M059J (cell line): ENCODE measurements at regions not wholly inside any gene's neighbourhood (a gene's known extent, or its start where the extent isn't known, plus 50 kb on each side); places are given as distances from the start of the nearest gene placed in this dataset.
A peak's percentile ranks its signal among the peaks of the same experiment; 100 is the strongest.

ENCODE experiments used
- DNase-seq: peaks from one replicate; pipeline ENCODE4 v3.0.0-alpha.2; 2012; ENCODE audit warnings: low read depth

- no peak for DNase-seq
These were observed 206.8 kb upstream of the SP4 start for GRCh38 chr7:21221130-21221529.

GRCh38 chr7:21238400-21239116 is 189.3 kb upstream of the SP4 start:
- no peak for DNase-seq

DNA sequence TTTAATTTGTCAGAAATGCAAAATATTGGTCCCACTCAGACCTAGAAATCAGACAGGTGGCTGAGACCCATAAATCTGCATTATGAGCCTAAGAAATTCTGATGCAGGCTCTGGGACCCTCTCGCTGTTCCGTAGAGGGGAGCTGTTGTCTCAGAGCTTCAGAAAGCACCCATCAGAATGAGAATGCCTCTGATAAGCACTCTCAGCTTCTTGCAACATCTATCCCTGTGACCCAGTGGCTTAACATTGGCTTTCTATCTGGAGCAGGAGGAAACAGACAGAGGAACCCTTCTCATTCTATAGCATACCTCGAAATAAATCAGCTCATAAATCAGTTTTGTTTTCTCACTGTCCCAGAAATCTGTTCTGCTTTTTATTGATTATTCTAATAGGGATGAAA is 184.6 kb upstream of the SP4 start:
- DNase-seq, result no peak

DNA sequence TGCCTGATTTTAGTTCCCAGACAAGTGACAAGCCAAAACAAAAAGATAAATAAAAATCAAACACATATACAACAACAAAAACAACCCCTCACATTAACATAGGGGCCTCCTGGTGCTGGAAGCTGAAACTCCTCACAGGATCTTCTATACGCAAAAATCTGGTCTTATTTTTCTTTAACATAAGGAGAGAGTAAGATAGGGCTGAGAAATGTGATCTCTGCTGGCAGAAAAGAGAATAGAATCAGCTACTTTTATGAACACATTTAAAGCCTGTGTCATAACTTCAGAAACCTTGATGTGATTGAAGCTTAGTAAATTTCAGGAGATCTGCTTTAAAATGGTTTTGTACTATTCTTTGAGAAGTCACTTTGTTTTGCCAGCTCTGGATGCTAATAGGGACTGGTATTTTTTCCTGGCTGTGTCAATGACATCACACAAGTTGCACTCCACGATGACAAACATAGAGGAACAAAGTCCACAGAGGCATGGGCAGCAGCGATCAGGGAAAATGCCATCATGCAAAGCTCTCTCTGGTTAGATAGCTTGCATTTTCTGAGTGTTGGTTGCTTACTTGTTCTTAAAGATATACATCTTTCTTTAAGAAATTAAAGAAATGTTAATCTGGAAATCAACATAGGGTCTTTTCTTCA is 176.6 kb upstream of the SP4 start:
- no peak for DNase-seq

DNA sequence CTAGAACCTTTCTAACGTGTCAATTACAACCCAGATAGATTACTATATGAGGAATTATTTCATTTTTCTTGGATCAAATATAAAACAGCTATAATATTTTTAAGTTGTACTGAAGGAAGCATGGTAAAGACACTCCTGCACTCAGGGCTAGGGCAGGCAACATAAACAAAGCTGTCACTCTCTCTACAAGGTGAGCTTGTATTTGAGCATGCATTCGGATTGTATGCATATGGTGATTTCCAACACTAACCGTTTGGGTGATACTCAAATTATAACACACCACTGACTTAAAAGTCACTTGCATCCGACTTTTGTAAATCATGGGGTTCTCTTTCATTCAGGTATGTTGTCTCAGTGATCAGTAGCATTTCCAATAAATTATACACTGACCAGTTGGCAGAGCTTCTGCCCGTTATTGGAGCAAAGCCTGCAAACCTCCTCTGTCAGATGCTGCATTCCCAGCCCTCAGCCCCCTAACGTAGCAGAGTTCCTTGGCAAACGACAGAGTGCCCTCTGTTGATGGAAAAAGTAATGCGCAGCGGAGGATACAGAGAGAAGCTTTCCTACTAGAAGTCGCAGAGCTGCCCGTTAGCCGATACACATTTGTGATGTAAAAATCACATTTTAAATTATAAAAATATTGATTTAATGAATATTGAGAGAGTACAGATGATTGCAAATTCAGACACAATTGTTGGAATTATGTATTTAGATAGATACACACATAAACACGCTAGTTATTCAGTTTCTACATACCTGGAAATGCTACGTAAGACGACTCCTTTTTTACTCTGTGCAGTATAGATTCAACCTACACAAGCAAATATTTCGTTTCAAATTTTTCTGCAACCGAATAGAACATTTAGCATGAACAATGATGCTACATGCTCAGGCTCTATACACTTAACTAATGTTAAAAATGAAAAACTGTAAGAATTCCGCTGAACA is 173.9 kb upstream of the SP4 start:
- peak; percentile 39 for DNase-seq

GRCh38 chr7:21256310-21256877 is 171.5 kb upstream of the SP4 start:
- DNase-seq, result peak; percentile 41

- DNase-seq, result no peak
These were observed 166.9 kb upstream of the SP4 start for GRCh38 chr7:21260939-21261338.

GRCh38 chr7:21261627-21262594 is 166.0 kb upstream of the SP4 start:
- peak; percentile 17 for DNase-seq

DNA sequence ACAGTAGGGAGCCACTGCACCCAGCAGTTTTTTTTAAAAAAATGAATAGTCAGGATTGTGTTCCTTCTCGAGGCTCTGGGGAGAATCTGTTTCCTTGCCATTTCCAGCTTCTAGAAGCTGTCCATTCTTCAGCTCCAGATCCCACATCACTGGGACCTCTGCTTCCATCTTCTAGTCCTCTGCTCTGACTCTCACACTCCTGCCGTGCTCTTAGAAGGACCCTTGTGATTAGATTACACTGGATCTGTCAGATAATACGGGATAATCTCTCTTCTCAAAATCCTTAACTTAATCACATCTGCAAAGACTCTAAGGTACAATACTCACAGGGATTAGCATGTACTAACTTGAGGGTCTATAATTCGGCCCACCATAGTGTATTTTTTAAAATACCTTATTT is 158.9 kb upstream of the SP4 start:
- DNase-seq, result no peak

DNA sequence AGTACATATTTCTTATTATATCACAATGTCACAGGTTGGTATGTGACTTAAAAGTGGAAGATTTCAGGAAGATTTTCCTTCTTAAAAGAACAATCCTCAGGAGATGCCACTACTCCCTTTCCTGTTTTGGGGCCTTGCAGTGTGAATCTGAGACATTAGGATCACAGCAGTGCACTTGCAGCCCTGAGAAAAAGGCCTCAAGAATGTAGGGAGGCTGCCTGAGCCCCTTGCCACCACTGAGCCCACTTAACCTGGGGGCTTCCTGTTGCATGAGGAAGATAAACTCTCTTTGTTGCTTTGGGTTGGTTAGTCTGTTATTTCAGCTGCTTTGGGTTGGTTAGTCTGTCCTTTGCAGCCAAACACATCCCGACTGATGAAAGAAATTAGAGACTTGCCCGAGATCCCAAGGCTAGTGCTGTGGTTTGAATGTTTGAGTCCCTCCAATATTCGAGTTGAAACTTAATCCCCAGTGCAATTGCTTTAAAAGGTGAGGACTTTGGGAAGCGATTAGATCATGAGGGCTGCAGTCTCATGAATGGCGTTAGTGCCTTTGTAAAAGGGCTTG is 151.3 kb upstream of the SP4 start:
- DNase-seq, result no peak

- DNase-seq, result no peak
These were observed 148.9 kb upstream of the SP4 start for GRCh38 chr7:21278944-21279343.

GRCh38 chr7:21281193-21281592 is 146.7 kb upstream of the SP4 start:
- DNase-seq, result no peak

- peak; percentile 3 for DNase-seq
These were observed 134.1 kb upstream of the SP4 start for GRCh38 chr7:21293771-21294170.

- DNase-seq, result no peak
These were observed 128.1 kb upstream of the SP4 start for GRCh38 chr7:21299766-21300165.

- DNase-seq, result no peak
These were observed 127.2 kb upstream of the SP4 start for GRCh38 chr7:21300692-21301091.

DNA sequence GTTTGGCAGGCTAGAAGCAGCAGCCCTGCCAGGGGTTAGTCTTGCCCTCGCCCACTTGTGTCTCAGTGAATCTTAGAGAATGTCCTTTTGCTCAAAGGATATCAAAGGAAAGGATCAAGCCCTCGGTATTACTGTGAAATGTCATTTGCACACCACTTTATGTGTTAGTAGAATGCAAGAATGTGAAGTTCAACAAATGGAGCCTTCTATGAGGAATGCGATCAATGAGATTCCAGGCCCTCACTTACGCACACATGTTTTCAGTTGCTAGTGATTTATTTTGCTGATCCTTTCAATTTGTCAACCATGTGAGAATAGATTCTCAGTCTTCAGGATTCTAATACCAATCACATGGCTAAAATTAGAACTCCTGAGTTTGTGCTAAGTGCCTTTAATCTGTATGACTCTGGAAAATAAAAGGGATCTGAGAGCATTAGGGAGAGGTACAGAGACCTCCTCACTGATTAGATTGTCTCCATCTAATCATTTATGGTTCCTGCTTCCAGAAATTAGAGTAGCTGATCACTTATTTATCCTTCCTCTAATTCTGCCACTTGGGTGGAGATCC is 123.0 kb upstream of the SP4 start:
- no peak for DNase-seq

DNA sequence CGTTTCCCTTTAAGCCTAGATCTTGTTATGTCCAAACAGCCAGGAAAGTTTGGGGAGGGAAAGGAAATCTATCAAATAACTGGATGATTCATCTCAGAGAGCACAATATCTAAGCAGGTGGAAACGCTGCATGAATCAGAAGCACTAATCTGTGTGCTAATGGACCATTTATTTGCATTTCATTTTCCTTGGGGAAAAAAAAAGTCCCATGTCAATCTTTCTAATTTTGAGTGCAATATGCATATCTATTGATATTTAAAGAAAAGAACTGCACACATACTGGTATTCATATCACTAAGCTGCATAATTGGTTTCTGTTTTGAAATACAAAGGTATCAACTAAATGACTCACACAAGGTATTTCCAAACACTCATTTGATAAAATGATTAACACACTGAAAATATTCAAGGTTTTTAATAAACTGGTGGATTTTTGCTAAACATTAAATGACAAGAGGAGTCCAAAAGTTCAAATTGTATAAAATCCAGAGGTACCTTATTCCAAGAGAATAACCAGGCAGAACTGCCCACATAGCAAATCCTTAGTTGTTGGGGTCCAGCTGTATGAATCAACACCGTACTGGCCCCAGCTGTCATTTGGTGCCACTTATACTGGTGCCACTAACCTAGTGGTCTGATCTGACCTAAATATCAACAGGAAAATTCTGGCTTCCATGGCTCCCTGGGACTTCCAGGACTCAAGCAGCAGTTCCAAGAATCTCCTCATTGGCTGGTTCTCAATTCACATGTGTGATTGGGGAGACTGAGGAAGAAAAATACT is 122.2 kb upstream of the SP4 start:
- no peak for DNase-seq

- no peak for DNase-seq
These were observed 112.9 kb upstream of the SP4 start for GRCh38 chr7:21314954-21315353.
